HG03460 (cell line): ENCODE measurements at regions not wholly inside any gene's neighbourhood (a gene's known extent, or its start where the extent isn't known, plus 50 kb on each side); places are given as distances from the start of the nearest gene placed in this dataset.

ENCODE experiments used
- ATAC-seq: cut with Tn5 transposase; IDR thresholded peaks from one replicate; pipeline ENCODE4 v1.9.1; 2021; ENCODE audit not compliant: unreplicated experiment

- ATAC-seq, result peak; percentile 77
Measured at GRCh38 chr20:39800111-39800510, 838.0 kb downstream of the DHX35 start.

GRCh38 chr20:39799366-39799965 lies 837.3 kb downstream of the DHX35 start:
- peak; percentile 45 for ATAC-seq

DNA sequence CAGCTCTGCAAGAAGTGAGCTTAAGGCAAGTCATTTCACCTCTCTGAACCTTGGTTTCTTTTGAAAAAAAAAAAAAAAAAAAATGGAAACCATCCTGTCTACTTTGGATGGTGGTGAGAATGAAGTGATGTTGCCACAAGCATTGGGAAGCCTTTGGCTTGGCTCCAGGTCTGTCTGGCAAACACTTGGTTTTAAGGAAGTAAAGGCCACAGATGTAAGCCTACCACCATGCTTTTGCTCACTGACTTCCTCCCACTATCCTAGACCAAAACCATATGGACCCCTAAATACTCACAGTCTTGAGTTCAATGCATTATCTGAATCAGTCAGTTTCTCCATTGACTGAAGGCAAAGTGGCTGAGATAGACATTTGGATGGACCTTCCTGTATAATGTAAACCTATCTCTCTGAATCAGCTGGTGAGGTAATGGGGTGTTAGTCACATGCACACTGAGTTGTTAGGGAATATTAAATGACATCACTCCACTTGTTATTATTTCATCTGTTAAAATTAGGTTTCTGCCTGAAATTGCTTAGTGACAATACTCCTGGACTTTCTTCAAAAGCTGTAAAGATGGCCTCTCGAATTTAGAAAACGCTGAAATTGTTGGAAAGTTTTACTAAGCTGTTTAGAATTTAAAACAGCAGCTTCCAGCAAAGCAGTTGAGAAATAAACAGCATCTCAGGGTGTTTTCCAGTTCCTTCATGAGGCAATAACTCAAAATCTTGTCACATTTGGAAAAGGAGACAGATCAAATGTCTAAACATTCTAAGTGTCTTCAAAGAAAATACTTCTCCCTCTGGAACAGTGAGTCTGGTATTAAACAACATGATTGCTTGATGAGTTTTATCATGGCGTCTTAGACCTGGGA lies 833.5 kb downstream of the DHX35 start:
- ATAC-seq, result no peak

DNA sequence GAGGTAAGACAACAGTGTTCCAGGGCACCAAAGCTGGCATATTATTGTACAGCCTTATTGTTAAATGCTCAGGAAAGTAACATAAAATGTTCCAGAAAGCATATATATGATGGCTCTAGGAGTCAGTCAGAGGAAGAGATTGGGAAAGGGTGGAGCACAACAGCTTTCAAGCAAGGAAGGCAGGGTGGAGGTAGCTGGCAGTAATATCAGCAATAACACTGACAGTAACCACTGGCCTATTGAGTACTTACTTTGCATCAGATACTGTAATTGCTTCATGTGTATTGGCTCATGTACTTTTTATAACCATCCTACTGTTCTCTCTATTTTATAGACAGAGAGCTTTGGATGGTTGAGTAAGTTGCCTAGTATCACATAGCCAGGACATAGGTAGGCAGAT lies 830.2 kb downstream of the DHX35 start:
- no peak for ATAC-seq

GRCh38 chr20:39789411-39789810 lies 827.3 kb downstream of the DHX35 start:
- peak; percentile 74 for ATAC-seq

DNA sequence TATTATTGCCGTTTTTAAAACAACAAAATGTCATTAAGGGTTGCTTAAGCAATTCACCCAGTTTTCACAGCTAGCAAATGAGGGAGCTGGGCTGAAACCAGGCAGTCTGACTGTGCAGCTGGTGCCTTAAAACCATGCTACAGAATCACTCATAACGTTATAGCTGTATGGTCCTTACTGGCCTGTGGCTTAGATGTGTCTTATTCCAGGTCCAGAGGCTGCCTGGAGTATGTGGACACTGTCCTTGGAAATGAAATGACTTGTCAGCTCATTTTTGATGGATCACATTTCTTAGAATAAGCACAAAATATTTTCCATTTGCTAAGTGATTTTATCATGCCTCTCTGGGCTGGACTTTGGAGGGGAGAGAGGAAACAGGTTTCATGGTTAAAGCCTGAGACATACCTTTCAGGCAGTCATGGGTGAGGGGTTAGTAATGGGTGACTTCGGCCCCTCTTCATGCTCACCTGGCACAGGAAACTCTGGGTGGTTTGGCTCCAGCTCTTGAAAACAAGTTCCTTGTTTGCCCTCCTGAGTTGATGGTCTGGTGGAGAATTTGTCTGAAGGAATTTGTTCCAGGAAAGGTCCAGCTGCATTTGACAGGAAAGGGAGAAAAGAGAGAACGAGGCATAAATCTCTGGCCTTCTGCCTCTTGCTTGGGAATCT lies 823.2 kb downstream of the DHX35 start:
- no peak for ATAC-seq

DNA sequence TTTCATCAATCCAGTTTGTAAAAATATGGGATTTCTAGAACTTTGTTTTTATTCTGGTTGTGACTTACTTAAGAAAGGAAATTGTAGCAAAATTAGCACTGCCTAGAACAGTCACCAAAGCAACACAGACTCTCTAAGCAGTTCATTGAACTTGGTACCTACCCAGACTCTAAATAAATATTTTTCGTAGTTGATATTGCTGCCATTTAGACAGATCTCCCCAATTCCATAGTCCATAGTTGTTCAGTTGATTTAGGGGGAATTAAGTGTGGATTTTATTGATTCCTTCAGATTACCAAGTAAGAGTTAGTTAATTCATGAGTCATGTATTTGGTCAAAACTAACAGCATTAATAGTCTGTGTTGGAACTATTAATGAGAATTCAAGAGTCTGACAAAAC lies 822.5 kb downstream of the DHX35 start:
- ATAC-seq, result no peak

- ATAC-seq, result no peak
Measured at GRCh38 chr20:39778847-39779604, 816.9 kb downstream of the DHX35 start.

DNA sequence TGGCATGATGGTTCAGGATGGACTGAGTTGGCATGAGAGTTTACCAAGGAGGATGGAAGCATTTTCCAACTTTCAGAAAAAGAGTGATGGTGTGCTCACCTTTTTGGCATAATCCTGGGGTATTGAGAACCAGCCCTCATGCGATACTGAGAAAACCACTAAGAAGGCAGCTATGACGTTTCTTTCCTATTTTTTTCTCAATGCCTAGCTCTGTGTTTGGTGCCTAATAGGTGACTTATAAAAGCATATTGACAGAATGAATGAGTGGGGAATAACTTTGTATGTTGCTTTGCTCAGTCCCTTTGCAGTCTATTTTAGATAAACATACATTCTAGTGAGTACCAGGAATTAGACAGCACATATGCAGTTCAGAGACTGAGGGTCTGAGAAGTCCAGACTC lies 816.3 kb downstream of the DHX35 start:
- ATAC-seq, result no peak

GRCh38 chr20:39777610-39778009 lies 815.5 kb downstream of the DHX35 start:
- no peak for ATAC-seq

DNA sequence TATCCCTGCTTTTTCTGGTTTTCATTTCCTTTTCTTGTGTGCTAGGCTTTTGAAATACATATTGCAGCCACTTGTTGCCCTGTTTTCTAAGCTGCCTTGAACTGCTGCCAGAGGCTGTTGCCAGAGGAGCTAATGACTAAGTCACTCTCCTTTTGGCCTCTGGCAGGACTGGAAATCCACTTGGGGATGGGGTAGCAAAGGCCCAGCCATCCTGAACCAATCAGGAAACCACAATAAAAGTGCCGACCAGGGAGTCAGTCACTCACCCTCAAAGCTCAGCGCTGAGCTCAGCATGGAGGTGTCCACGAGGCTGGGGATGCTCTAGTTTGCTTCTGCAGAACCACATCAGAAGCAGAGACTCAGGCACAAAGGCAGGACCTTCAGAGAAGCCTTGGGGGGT lies 813.0 kb downstream of the DHX35 start:
- no peak for ATAC-seq

- no peak for ATAC-seq
Measured at GRCh38 chr20:39773380-39774000, 811.3 kb downstream of the DHX35 start.

DNA sequence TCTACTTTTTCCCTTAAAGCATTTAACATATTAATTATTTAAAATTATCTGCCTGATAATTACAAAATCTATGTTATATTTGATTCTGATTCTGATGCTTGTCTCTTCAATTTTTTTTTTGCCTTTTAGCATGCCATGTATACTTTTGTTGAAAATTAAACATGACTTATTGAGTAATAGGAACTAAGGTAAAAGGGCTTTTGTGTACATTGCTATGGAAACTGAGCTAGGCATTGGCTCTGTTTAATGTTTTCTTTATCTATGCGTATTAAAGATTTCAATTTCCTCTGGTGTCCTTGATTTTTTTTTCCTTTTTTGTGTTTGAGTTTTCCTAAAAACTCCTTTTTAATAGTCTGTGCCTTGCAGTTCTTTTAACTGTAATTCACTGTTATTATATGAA lies 805.2 kb downstream of the DHX35 start:
- no peak for ATAC-seq

- no peak for ATAC-seq
Measured at GRCh38 chr20:39766333-39766732, 804.2 kb downstream of the DHX35 start.

GRCh38 chr20:39762716-39763115 lies 800.6 kb downstream of the DHX35 start:
- no peak for ATAC-seq

DNA sequence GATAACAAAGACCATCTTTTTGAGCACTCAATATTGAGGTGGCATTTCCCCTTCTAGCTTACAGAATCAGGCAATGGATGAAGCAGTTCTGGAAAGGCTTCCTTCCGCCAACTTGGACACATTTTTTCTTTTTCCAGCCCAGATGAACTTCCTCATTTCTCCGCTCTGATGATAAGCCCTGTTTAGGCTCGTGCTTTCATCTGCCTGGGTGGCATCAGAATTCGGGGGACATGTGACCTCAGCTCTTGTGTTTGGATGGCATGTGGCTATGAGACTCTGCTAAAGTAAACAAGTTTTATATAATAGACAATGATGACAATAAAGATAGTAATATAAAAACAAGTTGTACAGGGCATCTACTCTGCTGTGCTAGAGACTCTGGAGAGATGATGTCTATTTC lies 796.7 kb downstream of the DHX35 start:
- ATAC-seq, result no peak

GRCh38 chr20:39756828-39757227 lies 794.7 kb downstream of the DHX35 start:
- ATAC-seq, result no peak

GRCh38 chr20:39756369-39756768 lies 794.2 kb downstream of the DHX35 start:
- no peak for ATAC-seq

DNA sequence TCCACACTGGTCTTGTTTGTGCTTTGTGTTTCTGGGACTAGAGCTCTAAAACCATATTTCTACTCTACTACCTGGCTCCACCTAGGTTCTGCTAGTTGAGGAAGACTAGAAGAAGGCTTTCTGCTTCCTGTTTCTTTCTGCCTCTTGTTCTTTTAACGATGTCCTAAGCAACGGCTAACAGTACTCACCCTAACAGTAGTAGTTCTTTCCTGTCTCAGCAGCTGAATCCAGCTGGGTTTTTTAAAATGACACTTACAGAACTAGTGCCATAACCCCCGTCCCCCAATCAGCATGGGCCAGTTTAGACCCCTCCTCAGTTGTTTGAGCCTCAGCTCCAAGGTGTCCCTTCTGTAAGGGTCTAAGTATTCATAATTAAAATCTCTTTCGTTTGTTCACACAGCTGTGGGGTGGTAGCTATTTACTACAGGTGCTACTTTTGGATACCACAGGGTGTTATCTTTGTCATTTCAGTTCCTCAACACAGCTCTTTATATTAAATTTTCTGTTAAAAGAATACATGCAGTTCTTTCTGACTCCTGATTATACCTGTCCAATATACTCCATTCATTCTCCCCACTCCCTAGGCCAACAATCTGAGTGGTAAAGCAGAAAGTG lies 790.2 kb downstream of the DHX35 start:
- no peak for ATAC-seq

- ATAC-seq, result no peak
Measured at GRCh38 chr20:39751557-39752137, 789.5 kb downstream of the DHX35 start.
